ENCODE measurements at regions not wholly inside any gene's neighbourhood (a gene's known extent, or its start where the extent isn't known, plus 50 kb on each side); places are given as distances from the start of the nearest gene placed in this dataset.

GRCh38 chr12:113620437-113620976 is 148.8 kb upstream of the LHX5 start:
- DNase-seq (ENCODE audit: low spot score) = no peak

- DNase-seq (ENCODE audit: low spot score) = no peak
These were observed 147.5 kb upstream of the LHX5 start for GRCh38 chr12:113619202-113619601.

- DNase-seq (ENCODE audit: low spot score) = no peak
These were observed 141.7 kb upstream of the LHX5 start for GRCh38 chr12:113613414-113613813.

- no peak for DNase-seq (ENCODE audit: low spot score)
These were observed 141.1 kb upstream of the LHX5 start for GRCh38 chr12:113612793-113613192.

- no peak for DNase-seq (ENCODE audit: low spot score)
These were observed 140.5 kb upstream of the LHX5 start for GRCh38 chr12:113612076-113612728.

GRCh38 chr12:113611652-113612051 is 140.0 kb upstream of the LHX5 start:
- DNase-seq (ENCODE audit: low spot score) = no peak

GRCh38 chr12:113610698-113611097 is 139.0 kb upstream of the LHX5 start:
- DNase-seq (ENCODE audit: low spot score) = no peak

- DNase-seq (ENCODE audit: low spot score) = no peak
These were observed 138.2 kb upstream of the LHX5 start for GRCh38 chr12:113609692-113610469.

GRCh38 chr12:113604666-113605065 is 133.0 kb upstream of the LHX5 start:
- DNase-seq (ENCODE audit: low spot score) = no peak

- no peak for DNase-seq (ENCODE audit: low spot score)
These were observed 130.1 kb upstream of the LHX5 start for GRCh38 chr12:113601656-113602263.

GRCh38 chr12:113598815-113599406 is 127.2 kb upstream of the LHX5 start:
- no peak for DNase-seq (ENCODE audit: low spot score)

- DNase-seq (ENCODE audit: low spot score) = no peak
These were observed 123.3 kb upstream of the LHX5 start for GRCh38 chr12:113594967-113595366.

GRCh38 chr12:113591480-113591974 is 119.9 kb upstream of the LHX5 start:
- no peak for DNase-seq (ENCODE audit: low spot score)

GRCh38 chr12:113589437-113589836 is 117.8 kb upstream of the LHX5 start:
- no peak for DNase-seq (ENCODE audit: low spot score)

GRCh38 chr12:113587720-113588119 is 116.0 kb upstream of the LHX5 start:
- DNase-seq (ENCODE audit: low spot score) = no peak

GRCh38 chr12:113586461-113586860 is 114.8 kb upstream of the LHX5 start:
- DNase-seq (ENCODE audit: low spot score) = peak; percentile 4

GRCh38 chr12:113582521-113583218 is 111.0 kb upstream of the LHX5 start:
- DNase-seq (ENCODE audit: low spot score) = no peak

GRCh38 chr12:113581342-113581741 is 109.7 kb upstream of the LHX5 start:
- peak; percentile 19 for DNase-seq (ENCODE audit: low spot score)

GRCh38 chr12:113580437-113580836 is 108.8 kb upstream of the LHX5 start:
- no peak for DNase-seq (ENCODE audit: low spot score)

- DNase-seq (ENCODE audit: low spot score) = no peak
These were observed 105.9 kb upstream of the LHX5 start for GRCh38 chr12:113577464-113578129.

- DNase-seq (ENCODE audit: low spot score) = no peak
These were observed 103.7 kb upstream of the LHX5 start for GRCh38 chr12:113575386-113575785.

Measured in RKO (cell line).